ENCODE measurements at regions not wholly inside any gene's neighbourhood (a gene's known extent, or its start where the extent isn't known, plus 50 kb on each side); places are given as distances from the start of the nearest gene placed in this dataset.
"Not testable (repeated sequence)": the region's sequence is repeated elsewhere in the genome, so short reads cannot be mapped to it uniquely, and the experiment has no call there.

GRCh38 chr2:147003081-147003480, 841.7 kb upstream of the ACVR2A start:
- Histone ChIP-seq H3K27ac (no peak overlapping the region), H3K9me3 (no peaks in the 10 kb centered on the region), H3K4me3 (ENCODE audit: low read depth in 1 of 2, low read length in 1 of 2) (no peak overlapping the region), H3K4me1 (ENCODE audit: control insufficient read depth in 1 of 2, insufficient read depth in 1 of 2, low read depth in 1 of 2, low read length in 1 of 2) (no peaks in the 10 kb centered on the region), H3K27me3 (no peaks in the 10 kb centered on the region), H3K36me3 (no peaks in the 10 kb centered on the region)
- TF ChIP-seq CTCF (IDR thresholded peaks at IDR 0.05), result no peak

- no peak overlapping the region for H3K4me3 ChIP-seq (ENCODE audit: low read depth in 1 of 2, low read length in 1 of 2)
- no peaks in the 10 kb centered on the region for H3K4me1 ChIP-seq (ENCODE audit: control insufficient read depth in 1 of 2, insufficient read depth in 1 of 2, low read depth in 1 of 2, low read length in 1 of 2)
- H3K27me3 ChIP-seq, result no peaks in the 10 kb centered on the region
- no peak for TF ChIP-seq CTCF (IDR thresholded peaks at IDR 0.05)
- no peak overlapping the region for H3K27ac ChIP-seq
- no peaks in the 10 kb centered on the region for H3K36me3 ChIP-seq
- no peaks in the 10 kb centered on the region for H3K9me3 ChIP-seq
Observed at GRCh38 chr2:147002256-147002655, 842.6 kb upstream of the ACVR2A start.

- no peak for TF ChIP-seq CTCF (IDR thresholded peaks at IDR 0.05)
- no peak overlapping the region for H3K27ac ChIP-seq
- no peaks in the 10 kb centered on the region for H3K27me3 ChIP-seq
- H3K36me3 ChIP-seq, result no peaks in the 10 kb centered on the region
- H3K4me3 ChIP-seq (ENCODE audit: low read depth in 1 of 2, low read length in 1 of 2), result no peak overlapping the region
- no peaks in the 10 kb centered on the region for H3K4me1 ChIP-seq (ENCODE audit: control insufficient read depth in 1 of 2, insufficient read depth in 1 of 2, low read depth in 1 of 2, low read length in 1 of 2)
- no peaks in the 10 kb centered on the region for H3K9me3 ChIP-seq
Observed at GRCh38 chr2:147001061-147001460, 843.8 kb upstream of the ACVR2A start.

- H3K36me3 ChIP-seq; H3K27ac ChIP-seq; H3K4me1 ChIP-seq (ENCODE audit: control insufficient read depth in 1 of 2, insufficient read depth in 1 of 2, low read depth in 1 of 2, low read length in 1 of 2); H3K4me3 ChIP-seq (ENCODE audit: low read depth in 1 of 2, low read length in 1 of 2); H3K27me3 ChIP-seq; H3K9me3 ChIP-seq: not testable (repeated sequence)
Observed at GRCh38 chr2:147000151-147000550, 844.7 kb upstream of the ACVR2A start.

- Histone ChIP-seq H3K4me3 (ENCODE audit: low read depth in 1 of 2, low read length in 1 of 2) (no peak overlapping the region), H3K27me3 (no peaks in the 10 kb centered on the region), H3K36me3 (no peaks in the 10 kb centered on the region), H3K4me1 (ENCODE audit: control insufficient read depth in 1 of 2, insufficient read depth in 1 of 2, low read depth in 1 of 2, low read length in 1 of 2) (no peaks in the 10 kb centered on the region), H3K9me3 (no peaks in the 10 kb centered on the region), H3K27ac (no peak overlapping the region)
- no peak for TF ChIP-seq CTCF (IDR thresholded peaks at IDR 0.05)
Observed at GRCh38 chr2:146997945-146998344, 846.9 kb upstream of the ACVR2A start.

GRCh38 chr2:146997488-146997887, 847.3 kb upstream of the ACVR2A start:
- TF ChIP-seq CTCF (IDR thresholded peaks at IDR 0.05), result no peak
- Histone ChIP-seq H3K36me3 (no peaks in the 10 kb centered on the region), H3K9me3 (no peaks in the 10 kb centered on the region), H3K27ac (no peak overlapping the region), H3K4me3 (ENCODE audit: low read depth in 1 of 2, low read length in 1 of 2) (no peak overlapping the region), H3K4me1 (ENCODE audit: control insufficient read depth in 1 of 2, insufficient read depth in 1 of 2, low read depth in 1 of 2, low read length in 1 of 2) (no peaks in the 10 kb centered on the region), H3K27me3 (no peaks in the 10 kb centered on the region)

All from neutrophil (primary cell).